HS-5 (cell line): ENCODE measurements at regions not wholly inside any gene's neighbourhood (a gene's known extent, or its start where the extent isn't known, plus 50 kb on each side); places are given as distances from the start of the nearest gene placed in this dataset.
A peak's percentile ranks its signal among the peaks of the same experiment; 100 is the strongest.
"Not testable (repeated sequence)": the region's sequence is repeated elsewhere in the genome, so short reads cannot be mapped to it uniquely, and the experiment has no call there.

ENCODE experiments used
- DNase-seq: peaks from one replicate; pipeline ENCODE4 v3.0.0-alpha.2; 2012; ENCODE audit warnings: low read depth

DNA sequence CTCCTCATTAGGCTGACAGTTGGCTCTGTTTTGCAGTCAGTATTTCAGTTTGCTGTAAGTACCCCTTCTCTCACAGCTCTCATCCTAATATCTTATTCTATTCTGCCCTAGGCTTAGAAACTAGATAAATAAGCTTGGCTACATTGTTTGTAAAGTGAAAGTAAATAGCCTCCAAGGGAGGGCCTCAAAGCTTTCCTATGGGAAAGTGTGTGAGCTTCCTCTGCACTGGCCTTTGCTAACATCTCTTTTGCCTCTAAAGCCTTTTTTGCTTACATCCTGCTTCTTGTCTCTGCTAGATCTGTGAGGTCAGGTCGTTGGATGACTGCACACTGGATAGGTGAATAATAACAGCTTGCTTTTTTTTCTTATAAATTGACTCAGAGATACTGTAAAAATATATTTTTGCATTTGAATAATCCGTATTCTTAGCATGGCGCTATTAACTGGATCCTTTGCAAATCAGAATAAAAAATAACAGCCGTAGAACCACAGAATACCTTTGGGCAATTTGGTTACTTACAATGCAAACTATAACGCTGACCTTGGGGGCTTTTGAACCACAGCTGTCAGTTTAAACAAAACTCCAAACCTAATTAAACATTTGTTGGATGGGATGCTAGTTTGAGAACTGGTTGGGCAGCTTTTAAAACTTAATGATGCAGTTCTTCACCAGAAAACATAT is 55.1 kb downstream of the TTC6 start:
- DNase-seq, result no peak

DNA sequence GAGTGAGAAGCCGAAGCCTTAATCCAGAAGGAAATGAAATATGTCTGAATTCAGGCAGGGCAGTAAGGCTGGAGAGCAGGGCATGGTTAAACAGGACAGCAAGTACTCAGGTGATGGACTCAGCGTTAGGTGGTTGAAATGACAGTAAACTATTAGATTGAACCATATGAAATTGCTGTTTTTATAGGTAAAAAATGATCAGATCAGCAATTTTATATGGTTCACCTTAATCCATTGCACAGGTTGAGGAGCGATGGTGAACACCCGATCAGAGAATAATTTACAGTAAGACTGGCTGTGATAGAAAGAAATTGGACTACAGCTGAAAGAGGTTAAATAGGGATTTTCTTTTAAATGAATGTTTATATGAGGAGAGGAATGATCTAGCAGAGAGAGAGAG is 56.6 kb downstream of the TTC6 start:
- no peak for DNase-seq

DNA sequence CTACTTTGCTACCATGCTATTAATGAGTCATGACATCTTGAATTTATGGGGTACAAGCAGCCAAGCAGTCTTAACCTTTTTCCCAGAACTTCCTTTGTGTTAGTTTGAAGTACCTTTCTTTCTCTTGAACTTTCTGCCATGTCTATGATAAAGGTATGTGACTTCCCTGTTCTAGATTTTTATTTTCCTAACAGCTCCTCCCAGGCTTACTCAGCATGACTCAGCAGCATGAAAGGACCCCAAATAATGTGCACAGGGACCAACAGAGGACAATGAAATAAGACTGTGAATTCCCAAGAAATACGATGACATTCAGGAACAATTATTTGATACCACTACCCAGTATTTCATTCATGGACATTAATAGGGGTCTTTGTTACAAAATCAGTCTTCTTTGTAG is 60.0 kb downstream of the TTC6 start:
- peak; percentile 4 for DNase-seq

DNA sequence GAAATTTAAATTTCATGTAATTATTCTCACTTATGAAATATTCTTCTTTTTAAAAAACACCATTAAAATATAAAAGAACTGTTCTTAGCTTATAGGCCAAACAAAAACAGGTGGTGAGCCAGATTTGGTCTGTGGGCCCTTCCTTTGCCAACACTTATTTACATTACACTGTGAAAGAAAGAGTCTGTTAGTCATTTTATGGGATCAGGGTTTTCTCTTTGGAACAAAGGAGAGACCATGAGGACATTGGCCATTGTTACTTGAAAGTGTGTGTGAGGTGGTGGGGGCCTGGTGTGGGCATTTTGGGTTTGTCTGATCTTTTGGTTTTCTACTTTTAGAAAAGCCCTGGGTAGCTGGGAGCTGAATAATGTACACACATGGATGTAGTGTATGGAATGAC is 62.7 kb downstream of the TTC6 start:
- DNase-seq, result no peak

DNA sequence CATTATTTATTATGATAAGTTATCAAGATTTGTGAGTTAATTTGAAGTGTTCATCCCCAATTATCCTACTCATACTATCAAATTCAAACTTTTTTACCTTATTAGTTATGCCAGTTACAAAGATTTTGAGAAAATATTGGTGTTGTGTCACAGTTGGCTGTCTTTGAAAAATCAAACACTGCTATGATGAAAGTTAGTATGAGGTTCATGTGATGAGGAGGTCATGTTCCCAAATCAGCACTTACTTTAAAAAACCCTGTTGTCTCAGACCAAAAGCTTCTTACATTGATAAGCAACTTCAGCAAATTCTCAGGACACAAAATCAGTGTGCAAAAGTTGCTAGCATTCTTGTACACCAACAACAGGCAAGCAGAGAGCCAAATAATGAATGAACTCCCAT is 68.1 kb downstream of the TTC6 start:
- no peak for DNase-seq

DNA sequence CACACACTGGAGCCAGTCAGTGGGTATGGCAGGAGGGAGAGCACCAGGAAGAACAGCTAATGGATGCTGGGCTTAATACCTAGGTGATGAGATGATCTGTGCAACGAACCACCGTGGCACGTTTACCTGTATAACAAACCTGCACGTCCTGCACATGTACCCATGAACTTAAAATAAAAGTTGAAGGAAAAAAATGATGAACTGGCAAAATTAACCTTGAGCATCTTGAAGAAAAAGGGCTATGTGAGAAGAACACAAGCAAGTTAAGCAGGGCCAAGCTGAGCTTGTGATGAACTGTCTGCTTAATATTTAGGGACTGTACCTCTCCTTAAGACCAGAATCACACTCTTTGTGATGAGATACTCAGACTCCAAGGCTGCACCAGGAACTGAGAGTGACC is 70.0 kb downstream of the TTC6 start:
- no peak for DNase-seq

DNA sequence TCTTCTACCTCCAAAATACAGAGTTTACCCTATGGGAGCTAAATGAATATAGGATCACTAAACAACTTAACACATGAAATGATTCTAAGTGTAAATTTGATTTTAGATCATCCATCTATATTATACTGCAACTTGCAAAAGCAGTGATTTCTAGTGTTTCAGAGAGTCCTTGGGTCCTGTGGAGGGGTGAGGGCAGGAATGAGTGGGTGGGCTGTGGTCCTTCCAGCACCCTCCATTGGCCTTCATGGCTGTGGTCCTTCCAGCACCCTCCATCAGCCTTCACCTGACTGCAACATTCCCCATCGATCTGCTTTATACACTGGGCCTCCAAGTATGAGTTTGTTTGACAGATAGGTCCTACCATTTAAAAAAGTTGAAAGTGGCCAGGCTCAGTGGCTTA is 70.5 kb downstream of the TTC6 start:
- no peak for DNase-seq

DNA sequence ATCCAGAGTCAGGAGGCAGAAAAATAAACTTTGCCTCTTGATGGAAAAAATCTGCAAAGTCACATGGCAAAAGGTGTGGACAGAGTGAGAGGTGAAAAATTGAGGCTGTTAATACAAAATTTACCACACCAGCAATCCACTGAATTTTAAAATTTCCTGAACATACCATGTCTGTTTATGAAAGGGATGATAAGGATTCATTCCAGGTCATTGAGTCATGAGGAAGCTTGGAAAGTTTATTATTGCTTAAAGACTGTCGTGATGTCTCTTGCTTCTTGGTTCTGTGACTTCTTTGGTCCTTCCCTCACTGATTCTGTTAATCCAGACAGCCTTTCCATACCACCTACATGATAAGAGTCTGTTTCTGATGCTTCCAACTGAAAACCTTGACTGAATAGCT is 73.2 kb downstream of the TTC6 start:
- peak; percentile 26 for DNase-seq

DNA sequence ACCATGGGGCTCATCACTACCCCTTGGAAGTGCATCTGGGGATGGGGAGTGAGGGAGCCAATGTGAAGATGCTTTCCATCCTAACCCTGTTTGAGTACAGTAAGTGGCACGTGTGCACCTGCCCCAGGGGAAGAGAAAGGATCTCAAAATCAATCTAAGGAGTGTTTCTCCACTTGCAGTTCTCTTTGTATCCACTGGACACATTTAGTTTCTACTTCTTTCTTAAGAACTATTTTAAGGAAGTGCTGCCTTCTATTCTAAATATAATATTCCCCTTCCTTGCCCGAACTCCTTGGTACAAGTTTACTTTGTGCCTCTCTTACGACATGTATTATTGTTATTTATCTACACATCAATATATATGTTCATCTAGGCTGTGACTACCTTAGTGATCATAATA is 73.8 kb downstream of the TTC6 start:
- DNase-seq, result no peak

DNA sequence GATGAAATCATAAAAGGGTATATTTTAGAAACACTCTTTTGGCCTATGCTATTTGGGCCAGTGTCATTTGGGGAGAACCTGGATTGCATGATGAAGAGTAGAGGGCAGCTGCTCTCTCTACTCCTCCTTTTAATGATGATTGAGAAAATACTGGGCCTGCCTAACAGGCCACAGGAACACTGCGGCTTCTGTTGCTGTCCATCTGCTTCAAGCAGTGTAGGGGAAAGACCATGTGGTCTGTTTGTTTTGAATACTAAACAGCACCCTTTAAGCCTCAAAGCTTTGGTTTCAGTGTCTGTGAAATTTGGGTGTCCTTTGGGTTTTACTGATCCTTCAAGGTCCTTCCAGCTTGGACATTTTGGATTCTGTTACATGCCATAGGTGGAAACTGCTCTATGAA is 78.0 kb downstream of the TTC6 start:
- DNase-seq, result no peak

DNA sequence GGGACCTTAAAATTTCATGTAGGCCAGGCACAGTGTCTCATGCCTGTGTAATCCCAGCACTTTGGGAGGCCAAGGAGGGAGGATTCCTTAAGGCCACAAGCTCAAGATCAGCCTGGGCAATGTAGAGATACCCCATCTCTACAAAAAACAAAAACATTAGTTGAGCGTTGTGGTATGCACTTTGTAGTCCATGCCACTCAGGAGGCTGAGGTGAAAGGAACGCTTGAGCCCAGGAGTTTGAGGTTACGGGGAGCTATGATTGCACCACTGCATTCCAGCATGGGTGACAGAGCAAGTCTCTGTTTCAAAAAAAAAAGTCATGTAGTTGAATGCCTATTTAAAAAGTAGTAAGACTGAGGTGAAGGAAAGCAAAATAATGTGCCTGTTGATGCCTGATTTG is 83.5 kb downstream of the TTC6 start:
- DNase-seq, result no peak

DNA sequence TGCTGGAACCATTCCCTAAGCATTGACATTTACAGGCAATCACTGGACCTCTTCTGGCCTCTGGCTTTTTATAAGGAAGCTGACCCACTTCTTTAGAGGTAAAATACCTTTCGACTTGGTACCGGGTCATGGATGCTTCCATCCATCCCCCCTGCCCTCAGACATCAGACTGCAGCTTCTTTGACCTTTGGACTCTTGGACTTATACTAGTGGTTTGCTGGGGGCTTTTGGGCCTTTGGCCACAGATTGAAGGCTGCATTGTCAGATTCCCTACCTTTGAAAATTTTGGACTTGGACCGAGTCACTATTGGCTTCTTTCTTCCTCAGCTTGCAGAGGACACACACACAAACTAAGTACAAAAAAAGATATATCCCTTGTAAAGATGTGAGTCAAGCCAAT is 86.1 kb downstream of the TTC6 start:
- DNase-seq, result no peak

DNA sequence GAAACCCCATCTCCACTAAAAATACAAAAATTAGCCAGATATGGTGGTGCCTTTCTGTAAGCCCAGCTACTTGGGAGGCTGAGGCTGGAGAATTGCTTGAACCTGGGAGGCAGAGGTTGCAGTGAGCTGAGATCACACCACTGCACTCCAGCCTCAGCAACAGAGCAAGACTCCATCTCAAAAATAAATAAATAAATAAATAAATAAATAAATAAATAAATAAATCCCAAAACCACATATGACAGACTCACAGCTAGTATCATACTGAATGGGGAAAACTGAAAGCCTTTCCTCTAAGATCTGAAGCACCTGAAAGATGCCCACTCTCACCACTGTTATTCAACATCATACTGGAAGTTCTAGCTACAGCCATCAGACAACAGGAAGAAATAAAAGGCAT is 97.3 kb downstream of the TTC6 start:
- not testable (repeated sequence) for DNase-seq

DNA sequence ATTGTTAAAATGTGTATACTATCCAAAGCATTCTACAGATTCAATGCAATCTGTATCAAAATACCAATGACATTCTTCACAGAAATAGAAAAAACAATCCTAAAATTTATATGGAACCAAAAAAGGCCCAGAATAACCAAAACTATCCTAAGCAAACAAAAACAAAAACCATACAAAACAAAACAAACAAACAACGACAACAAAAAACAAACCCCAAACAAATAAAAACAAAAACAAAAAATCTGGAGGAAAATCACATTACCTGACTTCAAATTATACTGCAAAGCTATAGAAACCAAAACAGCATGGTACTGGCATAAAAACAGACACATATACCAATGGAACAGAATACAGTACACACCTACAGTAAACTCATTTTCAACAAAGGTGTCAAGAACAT is 98.0 kb downstream of the TTC6 start:
- DNase-seq, result not testable (repeated sequence)

DNA sequence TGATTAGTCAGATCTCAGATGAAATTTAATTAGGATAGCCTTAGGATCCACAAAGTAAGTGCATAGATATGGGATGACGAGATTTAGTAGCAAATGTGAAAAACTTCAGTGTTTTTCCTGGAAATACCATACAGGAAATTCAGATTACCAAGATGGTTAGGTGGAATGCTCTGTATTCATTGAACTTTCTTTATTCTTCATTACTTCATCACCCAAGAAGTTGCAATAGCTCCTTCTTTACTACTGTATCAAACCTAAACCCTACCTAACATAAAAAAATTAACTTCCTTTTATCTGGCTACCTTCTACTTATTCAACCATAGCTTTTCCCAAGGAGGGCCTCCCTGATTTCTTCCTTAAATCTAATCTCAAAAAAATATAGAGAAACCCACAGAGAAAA is 100.4 kb downstream of the TTC6 start:
- DNase-seq, result no peak

DNA sequence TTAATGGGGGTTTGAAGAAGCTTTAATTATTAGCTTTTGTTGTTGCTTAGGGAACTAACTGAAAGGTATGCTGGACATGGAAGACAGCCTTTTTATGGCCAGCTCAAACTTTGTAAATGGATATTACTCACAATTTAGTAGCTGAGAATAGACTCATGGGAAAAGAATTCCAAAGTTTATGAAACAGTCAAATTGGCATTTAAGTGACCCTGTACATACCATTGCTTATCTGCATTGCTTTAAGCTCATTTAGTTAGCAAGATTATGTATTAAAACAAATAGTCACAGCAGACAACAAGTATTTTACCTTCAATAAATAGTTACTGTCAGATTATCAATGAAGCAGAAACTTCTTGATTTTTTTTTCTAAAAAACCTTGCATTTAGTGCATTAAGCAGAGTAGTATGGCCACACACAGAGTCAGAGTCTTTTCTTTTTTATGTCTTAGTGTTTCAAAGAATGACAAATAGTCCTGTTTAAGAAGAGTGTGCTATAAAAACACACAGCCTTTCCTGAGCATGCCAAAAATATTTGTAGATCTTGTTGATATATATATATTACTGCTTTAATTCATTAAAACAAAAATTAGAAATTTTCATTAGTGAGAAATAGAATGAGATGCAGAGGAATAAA is 102.2 kb downstream of the TTC6 start:
- DNase-seq, result peak; percentile 65

DNA sequence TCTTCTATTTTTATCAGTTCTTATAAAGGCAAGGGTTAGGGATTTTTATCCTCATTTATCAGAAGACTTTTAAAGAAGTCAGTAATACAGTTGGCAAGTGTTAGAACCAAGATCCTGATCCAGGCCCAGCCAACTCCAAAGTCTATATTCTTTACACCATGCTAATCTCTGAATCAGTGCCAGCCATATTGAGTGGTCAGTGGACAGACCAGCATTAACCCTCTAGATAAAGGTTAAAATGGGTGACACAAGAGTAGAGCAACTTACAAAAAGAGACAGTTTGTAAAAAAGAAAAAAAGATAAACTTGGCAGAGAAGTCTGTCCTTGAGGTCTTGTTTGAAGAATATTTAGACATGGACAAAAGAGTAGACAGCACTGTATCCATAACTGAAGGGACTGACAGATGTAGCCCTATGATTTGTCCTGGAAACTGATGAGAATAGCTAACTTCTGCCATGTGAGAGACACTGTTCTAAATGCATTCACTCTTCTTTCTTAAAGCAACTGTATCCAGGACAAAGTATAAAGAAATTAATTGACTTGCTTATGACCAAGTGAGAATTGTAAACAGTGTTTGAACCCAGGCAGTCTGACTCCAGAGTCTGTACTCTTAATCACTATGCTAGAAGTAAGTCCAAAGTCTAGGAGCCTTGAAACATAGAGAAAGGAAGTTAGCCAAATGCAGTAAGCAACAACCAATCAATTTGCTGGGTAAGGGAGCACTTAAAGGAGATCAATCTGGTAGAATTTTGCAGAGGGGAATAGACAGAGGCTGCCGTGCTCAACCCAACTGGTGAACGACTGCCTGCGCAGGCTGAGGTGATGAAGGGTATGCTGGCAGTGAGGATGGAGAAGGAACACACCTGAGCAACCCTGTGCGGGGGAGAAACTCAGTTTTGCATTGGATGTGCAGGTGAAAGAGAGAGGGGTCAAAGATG is 103.7 kb downstream of the TTC6 start:
- no peak for DNase-seq

DNA sequence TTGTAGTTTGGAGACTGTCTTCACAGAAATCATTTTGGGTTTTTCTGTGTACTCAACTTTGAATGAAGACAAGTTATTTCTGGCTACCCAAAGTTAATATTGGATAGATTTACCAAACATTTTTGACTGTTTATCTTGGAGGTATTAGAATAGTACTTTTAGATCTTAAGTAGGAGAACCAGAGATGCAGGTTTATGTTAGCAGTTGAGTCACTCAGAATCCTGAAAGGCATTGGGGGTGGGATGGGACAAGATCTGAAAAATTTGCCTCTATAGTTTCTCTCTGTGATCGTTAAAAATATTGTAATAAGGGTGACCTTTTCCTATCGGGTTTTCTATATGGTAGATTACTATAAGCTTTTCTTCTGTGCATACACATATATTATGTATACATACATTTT is 112.3 kb downstream of the TTC6 start:
- DNase-seq, result no peak

DNA sequence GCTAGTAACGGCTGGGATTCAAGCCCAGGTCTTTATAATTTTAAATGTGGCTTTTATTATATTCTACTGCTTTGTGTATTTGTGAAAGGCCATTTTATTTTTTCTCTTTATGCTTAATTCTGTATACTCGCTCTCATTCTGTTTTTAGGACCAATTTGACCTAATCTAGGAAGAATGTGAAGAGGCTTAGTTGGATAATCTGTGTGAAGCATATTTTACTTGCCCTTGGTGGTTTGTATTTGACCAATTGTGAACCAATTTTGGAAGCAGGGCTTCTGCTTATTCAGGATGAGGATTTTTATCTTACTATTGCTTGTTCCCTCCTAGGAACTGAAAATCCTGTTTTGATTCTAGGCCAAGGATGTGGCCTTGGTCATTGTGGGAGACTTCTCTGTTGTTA is 113.1 kb downstream of the TTC6 start:
- DNase-seq, result no peak

DNA sequence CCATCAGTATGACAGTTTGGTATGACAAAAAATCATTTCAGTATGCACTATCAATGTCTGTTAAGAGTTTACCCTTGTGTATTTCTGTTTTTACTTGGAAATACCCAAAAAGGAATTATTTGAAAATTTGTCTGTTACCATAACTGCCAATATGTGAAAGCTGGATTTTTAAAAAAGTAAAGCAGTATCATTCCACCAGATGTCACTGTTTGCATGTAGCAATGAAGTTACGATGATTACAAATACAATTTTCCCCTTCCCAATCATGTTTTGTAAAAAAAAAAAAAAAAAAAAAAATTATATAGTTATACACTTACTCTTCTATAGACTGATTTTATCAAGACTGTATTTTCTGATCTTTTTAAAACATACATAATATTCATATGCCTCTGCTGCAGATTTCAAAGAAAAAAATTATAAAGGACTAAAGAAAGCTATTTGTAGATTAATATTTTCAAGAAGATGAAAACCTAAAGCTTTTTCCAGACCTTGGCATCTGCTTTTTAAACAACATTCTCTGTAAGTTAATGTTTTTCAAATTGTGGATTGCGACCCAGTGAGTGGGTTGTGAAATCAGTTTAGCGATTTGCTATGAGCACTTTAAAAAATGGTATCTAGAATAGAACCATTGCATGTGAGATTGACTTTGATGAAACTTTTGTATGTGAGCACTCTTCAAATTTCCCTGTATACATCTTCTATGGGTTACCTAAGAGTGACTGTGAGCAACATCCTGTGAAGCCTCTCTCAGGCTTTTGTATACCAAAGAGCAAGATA is 114.2 kb downstream of the TTC6 start:
- DNase-seq, result no peak

DNA sequence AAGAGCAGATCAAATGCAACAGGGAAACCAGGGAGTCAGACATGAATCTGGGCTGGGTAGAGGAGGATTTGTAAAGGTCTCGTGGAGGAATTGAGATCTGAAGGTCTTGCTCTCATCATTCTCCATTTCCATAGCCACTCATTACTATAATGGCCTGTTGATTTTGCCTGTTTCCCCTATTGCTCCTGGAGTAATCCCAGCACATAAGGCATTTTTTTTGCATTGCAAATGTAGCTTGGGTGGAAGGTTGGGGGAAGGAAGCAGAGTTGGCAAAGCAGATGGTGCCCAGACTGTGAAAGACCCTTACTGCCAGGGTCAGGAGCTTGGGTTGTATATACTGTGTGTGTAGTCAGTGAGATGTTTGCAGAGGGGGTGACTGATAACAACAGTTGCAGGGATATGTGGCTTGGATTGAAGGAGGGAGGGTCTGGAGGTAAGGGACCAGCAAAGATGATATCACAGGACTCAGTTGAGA is 116.0 kb downstream of the TTC6 start:
- no peak for DNase-seq

DNA sequence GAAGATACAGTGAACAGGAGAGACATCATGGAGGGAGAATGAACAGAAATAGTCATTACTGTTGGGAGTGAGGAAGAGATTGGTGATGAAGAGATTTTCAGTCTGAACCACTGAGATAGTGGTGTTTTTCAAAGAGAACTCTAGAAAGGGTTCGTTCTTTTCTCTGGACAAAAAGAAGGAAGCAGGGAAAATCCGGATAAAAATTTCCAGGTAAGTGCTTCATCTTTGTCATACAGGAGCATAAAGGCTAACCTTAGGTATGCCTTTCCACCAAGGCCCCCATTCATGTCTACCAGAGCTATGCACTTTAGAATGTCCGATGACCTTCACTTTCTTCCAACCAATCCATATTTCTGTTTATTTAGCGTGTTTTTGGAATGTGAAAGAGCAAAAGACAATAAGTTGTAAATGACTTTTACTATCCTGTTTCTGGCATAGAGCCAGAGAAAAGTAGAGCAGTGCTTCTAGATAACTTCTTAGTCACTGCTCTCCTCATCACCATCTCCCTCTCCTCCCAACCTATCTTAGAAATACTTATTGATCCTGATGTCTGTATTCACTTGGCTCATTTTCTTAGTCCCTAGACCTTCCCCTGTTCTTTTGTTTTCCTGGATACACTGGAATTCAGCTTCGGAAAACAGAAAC is 116.5 kb downstream of the TTC6 start:
- no peak for DNase-seq
